NCI-H2107 (cell line): ENCODE measurements at regions not wholly inside any gene's neighbourhood (a gene's known extent, or its start where the extent isn't known, plus 50 kb on each side); places are given as distances from the start of the nearest gene placed in this dataset.

Experiments used
- DNase-seq: peaks from one replicate; lab custom pipeline; 2025; lab: John Stamatoyannopoulos, UW

- DNase-seq = no peak
These were observed 981.5 kb downstream of the SORCS1 start for GRCh38 chr10:106183041-106183440.

GRCh38 chr10:106182542-106182941 is 982.0 kb downstream of the SORCS1 start:
- DNase-seq = no peak

GRCh38 chr10:106181501-106181900 is 983.0 kb downstream of the SORCS1 start:
- DNase-seq = no peak

- no peak for DNase-seq
These were observed 985.1 kb downstream of the SORCS1 start for GRCh38 chr10:106179430-106179829.

GRCh38 chr10:106175760-106176377 is 988.6 kb downstream of the SORCS1 start:
- no peak for DNase-seq

- no peak for DNase-seq
These were observed 990.7 kb downstream of the SORCS1 start for GRCh38 chr10:106173838-106174237.

- DNase-seq = no peak
These were observed 995.3 kb downstream of the SORCS1 start for GRCh38 chr10:106169241-106169640.

GRCh38 chr10:106167946-106168345 is 996.6 kb downstream of the SORCS1 start:
- DNase-seq = no peak

- no peak for DNase-seq
These were observed 1006.3 kb downstream of the SORCS1 start for GRCh38 chr10:106158241-106158640.

GRCh38 chr10:106147021-106147420 is 1017.5 kb downstream of the SORCS1 start:
- DNase-seq = no peak

GRCh38 chr10:106139915-106140314 is 1024.6 kb downstream of the SORCS1 start:
- no peak for DNase-seq

- no peak for DNase-seq
These were observed 1028.3 kb downstream of the SORCS1 start for GRCh38 chr10:106136175-106136574.

- DNase-seq = no peak
These were observed 1030.0 kb downstream of the SORCS1 start for GRCh38 chr10:106134326-106135000.

GRCh38 chr10:106133451-106133850 is 1031.1 kb downstream of the SORCS1 start:
- no peak for DNase-seq

GRCh38 chr10:106132956-106133355 is 1031.5 kb downstream of the SORCS1 start:
- no peak for DNase-seq

GRCh38 chr10:106114656-106115186 is 1049.8 kb downstream of the SORCS1 start:
- DNase-seq = no peak

- DNase-seq = no peak
These were observed 1053.3 kb downstream of the SORCS1 start for GRCh38 chr10:106111246-106111645.

- DNase-seq = no peak
These were observed 1056.8 kb downstream of the SORCS1 start for GRCh38 chr10:106107706-106108105.

GRCh38 chr10:106106114-106106513 is 1058.4 kb downstream of the SORCS1 start:
- DNase-seq = no peak

- DNase-seq = no peak
These were observed 1074.7 kb downstream of the SORCS1 start for GRCh38 chr10:106089855-106090254.

GRCh38 chr10:106086391-106086790 is 1078.1 kb downstream of the SORCS1 start:
- DNase-seq = no peak

GRCh38 chr10:106083572-106083971 is 1080.9 kb downstream of the SORCS1 start:
- no peak for DNase-seq

- DNase-seq = no peak
These were observed 1081.6 kb downstream of the SORCS1 start for GRCh38 chr10:106082865-106083264.
